Kidney epithelial cell (primary cell): ENCODE measurements at regions not wholly inside any gene's neighbourhood (a gene's known extent, or its start where the extent isn't known, plus 50 kb on each side); places are given as distances from the start of the nearest gene placed in this dataset.

Experiments
- DNase-seq: peaks from one replicate; pipeline ENCODE4 v3.0.0-alpha.2; 2010; ENCODE audit warnings: low read depth
- H3K27me3 ChIP-seq: 2 replicates; pipeline ENCODE4 v1.6.0; 2011; ENCODE audit warnings: low read length; ENCODE audit not compliant: control insufficient read depth, insufficient read depth
- H3K36me3 ChIP-seq: 2 replicates; pipeline ENCODE4 v1.5.1; 2011; ENCODE audit warnings: low read length; ENCODE audit not compliant: control insufficient read depth, insufficient read depth
- H3K4me3 ChIP-seq: 2 replicates; pipeline ENCODE4 v1.5.1; 2011; ENCODE audit warnings: low read depth, mild to moderate bottlenecking, control low read depth, low read length
- TF ChIP-seq, protein P1 (sequence below): IDR thresholded peaks from 2 replicates; pipeline ENCODE4 v1.5.1; 2011; ENCODE audit warnings: mild to moderate bottlenecking, moderate library complexity, low read length, control low read depth, inconsistent platforms; ENCODE audit not compliant: insufficient read depth, poor library complexity, severe bottlenecking

DNA sequence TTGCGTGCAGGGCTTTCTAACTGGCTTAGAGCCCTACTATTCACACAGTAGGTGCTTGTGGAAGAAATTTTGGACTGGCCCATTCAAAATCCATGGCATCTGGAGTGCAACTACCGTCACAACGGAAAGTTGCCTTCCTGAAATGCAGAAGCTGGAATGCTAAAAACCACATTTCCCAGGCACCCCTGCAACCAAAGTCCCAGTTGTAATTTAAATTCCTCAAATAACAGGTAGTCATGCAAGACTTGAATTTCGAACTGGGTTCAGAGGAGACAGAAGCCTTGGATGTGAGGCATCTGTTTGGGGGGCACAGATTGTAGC lies 186.7 kb downstream of the TOMM20 start:
- H3K4me3 ChIP-seq = no peak overlapping the region
- TF ChIP-seq, protein P1, sequence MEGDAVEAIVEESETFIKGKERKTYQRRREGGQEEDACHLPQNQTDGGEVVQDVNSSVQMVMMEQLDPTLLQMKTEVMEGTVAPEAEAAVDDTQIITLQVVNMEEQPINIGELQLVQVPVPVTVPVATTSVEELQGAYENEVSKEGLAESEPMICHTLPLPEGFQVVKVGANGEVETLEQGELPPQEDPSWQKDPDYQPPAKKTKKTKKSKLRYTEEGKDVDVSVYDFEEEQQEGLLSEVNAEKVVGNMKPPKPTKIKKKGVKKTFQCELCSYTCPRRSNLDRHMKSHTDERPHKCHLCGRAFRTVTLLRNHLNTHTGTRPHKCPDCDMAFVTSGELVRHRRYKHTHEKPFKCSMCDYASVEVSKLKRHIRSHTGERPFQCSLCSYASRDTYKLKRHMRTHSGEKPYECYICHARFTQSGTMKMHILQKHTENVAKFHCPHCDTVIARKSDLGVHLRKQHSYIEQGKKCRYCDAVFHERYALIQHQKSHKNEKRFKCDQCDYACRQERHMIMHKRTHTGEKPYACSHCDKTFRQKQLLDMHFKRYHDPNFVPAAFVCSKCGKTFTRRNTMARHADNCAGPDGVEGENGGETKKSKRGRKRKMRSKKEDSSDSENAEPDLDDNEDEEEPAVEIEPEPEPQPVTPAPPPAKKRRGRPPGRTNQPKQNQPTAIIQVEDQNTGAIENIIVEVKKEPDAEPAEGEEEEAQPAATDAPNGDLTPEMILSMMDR = no peak
- no peaks in the 10 kb centered on the region for H3K36me3 ChIP-seq
- no peaks in the 10 kb centered on the region for H3K27me3 ChIP-seq
- DNase-seq = no peak

- Histone ChIP-seq H3K27me3 (no peaks in the 10 kb centered on the region), H3K36me3 (no peaks in the 10 kb centered on the region), H3K4me3 (no peak overlapping the region)
- no peak for DNase-seq
- TF ChIP-seq, protein P1 = no peak
Observed at GRCh38 chr1:234941321-234942011, 187.2 kb downstream of the TOMM20 start.

DNA sequence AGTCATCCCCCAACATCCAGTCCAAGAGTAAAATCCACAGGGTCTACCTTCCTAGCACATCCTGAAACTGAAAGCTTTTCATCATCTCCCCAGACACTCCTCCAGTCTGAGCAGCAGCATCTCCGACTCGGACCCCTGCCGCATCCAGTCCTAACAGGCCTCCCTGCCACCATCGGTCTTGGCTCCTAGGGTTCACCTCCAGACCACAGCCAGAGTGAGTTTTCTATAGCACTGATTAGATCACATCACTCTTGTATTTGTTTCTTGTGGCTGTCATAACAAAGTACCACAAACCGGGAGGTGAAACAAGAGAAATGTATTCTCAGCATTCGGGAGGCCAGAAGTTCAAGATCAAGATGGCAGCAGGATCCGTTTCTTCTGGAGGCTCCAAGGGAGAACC lies 187.8 kb downstream of the TOMM20 start:
- no peaks in the 10 kb centered on the region for H3K36me3 ChIP-seq
- H3K27me3 ChIP-seq = no peaks in the 10 kb centered on the region
- DNase-seq = no peak
- TF ChIP-seq, protein P1 = no peak
- no peak overlapping the region for H3K4me3 ChIP-seq

DNA sequence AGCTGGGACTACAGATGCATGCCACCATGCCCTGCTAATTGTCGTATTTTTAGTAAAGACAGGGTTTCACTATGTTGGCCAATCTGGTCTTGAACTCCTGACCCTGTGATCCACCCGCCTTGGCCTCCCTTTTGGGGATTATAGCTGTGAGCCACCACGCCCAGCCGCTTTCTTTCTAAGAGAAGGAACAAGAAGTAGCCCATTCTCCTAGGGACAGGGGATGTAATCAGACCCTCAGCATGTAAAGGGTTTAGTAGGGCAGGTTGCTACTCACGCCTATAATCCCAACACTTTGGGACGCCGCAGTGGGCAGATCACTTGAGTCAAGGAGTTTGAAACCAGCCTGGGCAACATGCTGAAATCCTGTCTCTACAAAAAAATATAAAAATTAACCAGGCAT lies 189.7 kb downstream of the TOMM20 start:
- TF ChIP-seq, protein P1 = no peak
- Histone ChIP-seq H3K4me3 (no peak overlapping the region), H3K36me3 (no peaks in the 10 kb centered on the region), H3K27me3 (no peaks in the 10 kb centered on the region)
- DNase-seq = no peak

DNA sequence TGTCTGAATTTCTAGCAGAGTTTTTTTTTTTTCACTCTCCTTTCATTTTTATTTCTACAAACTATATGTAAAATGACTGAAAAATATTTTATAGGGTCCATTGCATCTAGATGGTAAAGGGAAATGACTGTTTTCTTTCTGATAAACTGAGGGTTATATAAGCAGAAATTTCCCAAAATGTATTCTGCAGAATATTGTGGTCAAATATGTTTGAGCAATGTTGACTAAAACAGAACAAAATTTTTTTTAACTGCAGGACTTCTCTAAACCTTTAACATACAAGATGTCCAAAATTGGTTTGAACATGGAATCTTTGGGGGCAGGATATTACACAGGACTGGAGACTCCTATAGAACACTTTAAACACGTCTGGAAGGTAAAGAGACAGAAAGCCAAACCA lies 190.5 kb downstream of the TOMM20 start:
- no peak for DNase-seq
- Histone ChIP-seq H3K4me3 (no peak overlapping the region), H3K27me3 (no peaks in the 10 kb centered on the region), H3K36me3 (no peaks in the 10 kb centered on the region)
- TF ChIP-seq, protein P1 = no peak
